ENCODE measurements at regions not wholly inside any gene's neighbourhood (a gene's known extent, or its start where the extent isn't known, plus 50 kb on each side); places are given as distances from the start of the nearest gene placed in this dataset.
A peak's percentile ranks its signal among the peaks of the same experiment; 100 is the strongest.
"Not testable (repeated sequence)": the region's sequence is repeated elsewhere in the genome, so short reads cannot be mapped to it uniquely, and the experiment has no call there.

- DNase-seq = no peak
These were observed 95.3 kb upstream of the SNX9 start for GRCh38 chr6:157727629-157728182.

GRCh38 chr6:157728183-157728881 lies 94.7 kb upstream of the SNX9 start:
- peak; percentile 65 for DNase-seq

- DNase-seq = no peak
These were observed 91.8 kb upstream of the SNX9 start for GRCh38 chr6:157731221-157731620.

- no peak for DNase-seq
These were observed 91.0 kb upstream of the SNX9 start for GRCh38 chr6:157732007-157732406.

GRCh38 chr6:157732416-157733161 lies 90.5 kb upstream of the SNX9 start:
- no peak for DNase-seq

GRCh38 chr6:157736555-157736954 lies 86.5 kb upstream of the SNX9 start:
- not testable (repeated sequence) for DNase-seq

GRCh38 chr6:157741321-157741947 lies 81.6 kb upstream of the SNX9 start:
- no peak for DNase-seq

- DNase-seq = no peak
These were observed 81.0 kb upstream of the SNX9 start for GRCh38 chr6:157741948-157742556.

GRCh38 chr6:157744102-157744601 lies 78.9 kb upstream of the SNX9 start:
- DNase-seq = no peak

- no peak for DNase-seq
These were observed 76.1 kb upstream of the SNX9 start for GRCh38 chr6:157746897-157747296.

GRCh38 chr6:157747370-157747769 lies 75.7 kb upstream of the SNX9 start:
- DNase-seq = no peak

- no peak for DNase-seq
These were observed 74.0 kb upstream of the SNX9 start for GRCh38 chr6:157748839-157749571.

- DNase-seq = not testable (repeated sequence)
These were observed 72.1 kb upstream of the SNX9 start for GRCh38 chr6:157750973-157751372.

GRCh38 chr6:157751547-157752200 lies 71.4 kb upstream of the SNX9 start:
- DNase-seq = no peak

GRCh38 chr6:157752879-157753278 lies 70.2 kb upstream of the SNX9 start:
- not testable (repeated sequence) for DNase-seq

GRCh38 chr6:157753291-157753690 lies 69.8 kb upstream of the SNX9 start:
- DNase-seq = no peak

- DNase-seq = not testable (repeated sequence)
These were observed 69.2 kb upstream of the SNX9 start for GRCh38 chr6:157753801-157754200.

- DNase-seq = no peak
These were observed 68.7 kb upstream of the SNX9 start for GRCh38 chr6:157754351-157754750.

- DNase-seq = no peak
These were observed 67.9 kb upstream of the SNX9 start for GRCh38 chr6:157755032-157755745.

GRCh38 chr6:157755746-157756411 lies 67.2 kb upstream of the SNX9 start:
- no peak for DNase-seq
